ENCODE measurements at regions not wholly inside any gene's neighbourhood (a gene's known extent, or its start where the extent isn't known, plus 50 kb on each side); places are given as distances from the start of the nearest gene placed in this dataset.

DNA sequence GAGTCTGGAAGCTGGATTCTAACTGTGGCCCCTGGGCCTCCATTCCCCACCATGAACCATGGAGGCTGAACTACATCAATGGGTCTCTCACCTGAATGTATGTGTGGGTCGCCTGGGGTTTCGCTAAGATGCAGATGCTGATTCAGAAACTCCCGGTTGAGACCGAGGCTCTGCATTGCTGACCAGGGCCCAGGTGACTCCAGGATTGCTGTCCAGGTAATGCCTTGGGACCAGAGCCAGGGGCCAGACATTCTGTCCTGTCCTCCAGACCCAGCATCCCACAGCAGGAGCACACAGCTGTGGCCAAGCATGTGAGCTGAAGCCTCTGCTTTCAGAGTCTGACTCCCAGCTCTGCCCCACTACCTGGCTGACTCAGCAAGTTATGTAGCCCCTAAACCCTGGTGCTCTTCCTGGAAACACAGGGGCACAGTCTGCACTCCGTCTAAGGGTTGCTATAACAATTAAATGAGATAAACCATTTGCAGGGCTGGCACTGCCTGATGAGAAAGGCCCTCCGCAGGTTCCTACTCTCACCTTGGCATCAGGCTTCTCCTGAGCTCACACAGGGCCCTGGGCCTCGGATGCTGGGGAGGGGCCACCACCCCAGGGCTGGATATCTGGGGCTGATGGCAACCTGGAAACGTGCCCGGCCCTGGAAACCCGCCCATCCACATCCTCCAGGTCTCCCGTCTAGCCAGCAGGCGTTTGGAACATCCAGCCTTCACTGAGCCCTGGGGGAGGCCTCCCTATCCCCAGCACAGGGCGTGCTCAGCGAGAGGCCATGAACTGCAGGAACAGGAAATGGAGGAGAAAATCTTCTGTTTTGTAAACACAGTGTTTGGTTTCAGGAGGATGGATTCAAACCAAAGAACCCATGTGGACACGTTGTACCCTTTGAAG lies 175.7 kb downstream of the DLL1 start:
- DNase-seq (ENCODE audit: low read depth in 2 of 2) = no peak

- DNase-seq (ENCODE audit: low read depth in 2 of 2) = no peak
Observed at GRCh38 chr6:170114187-170114945, 176.5 kb downstream of the DLL1 start.

- no peak for DNase-seq (ENCODE audit: low read depth in 2 of 2)
Observed at GRCh38 chr6:170113141-170113540, 177.7 kb downstream of the DLL1 start.

DNA sequence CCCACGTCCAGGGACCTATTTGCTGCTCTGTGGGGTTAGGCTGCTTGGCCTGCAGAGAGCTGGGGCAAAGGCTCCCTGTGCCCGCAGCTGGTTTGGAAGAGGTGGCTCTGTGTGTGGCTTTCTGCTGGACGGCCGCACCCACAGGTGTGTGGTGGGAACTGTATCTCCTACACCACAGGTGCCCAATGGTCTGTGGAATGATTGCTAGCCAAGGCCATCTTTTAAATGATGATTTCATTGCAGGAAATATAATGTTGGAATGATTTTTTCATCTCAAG lies 178.4 kb downstream of the DLL1 start:
- no peak for DNase-seq (ENCODE audit: low read depth in 2 of 2)

DNA sequence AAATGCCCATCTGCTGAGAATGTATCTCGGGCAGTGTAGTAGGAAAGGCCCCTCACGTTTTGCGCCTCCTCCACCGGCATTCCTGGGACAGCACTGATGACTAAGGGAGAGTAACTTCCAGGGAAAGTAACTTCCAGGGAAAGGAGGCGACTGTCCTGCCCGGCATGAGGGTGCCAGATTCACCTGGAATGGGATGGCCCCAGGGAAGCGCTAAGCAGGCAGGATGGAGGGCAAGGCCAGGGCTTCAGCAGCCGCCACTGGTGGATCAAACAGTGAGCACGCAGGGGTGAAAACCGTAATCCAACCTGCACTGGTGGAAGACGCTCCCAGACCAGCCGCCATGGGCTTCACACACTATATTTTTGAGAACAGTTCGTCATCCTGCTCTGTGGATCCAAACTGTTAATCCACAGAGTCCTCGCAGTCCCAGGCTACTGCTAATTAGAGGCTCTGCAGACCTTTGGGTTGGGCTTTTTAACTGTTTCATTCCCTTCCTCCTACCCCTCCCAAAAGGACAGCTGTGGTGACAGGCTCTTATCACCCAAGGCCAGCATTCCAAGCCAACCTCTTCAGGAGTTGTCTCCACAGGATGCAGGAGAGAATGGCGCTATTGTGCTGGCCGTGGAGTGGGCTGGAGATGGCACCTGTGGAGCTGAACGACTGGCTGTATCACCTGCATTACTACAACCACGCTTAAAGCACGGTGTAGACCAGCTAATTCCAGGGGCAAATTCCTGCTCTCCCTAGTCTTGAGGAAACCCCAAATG lies 178.9 kb downstream of the DLL1 start:
- no peak for DNase-seq (ENCODE audit: low read depth in 2 of 2)

DNA sequence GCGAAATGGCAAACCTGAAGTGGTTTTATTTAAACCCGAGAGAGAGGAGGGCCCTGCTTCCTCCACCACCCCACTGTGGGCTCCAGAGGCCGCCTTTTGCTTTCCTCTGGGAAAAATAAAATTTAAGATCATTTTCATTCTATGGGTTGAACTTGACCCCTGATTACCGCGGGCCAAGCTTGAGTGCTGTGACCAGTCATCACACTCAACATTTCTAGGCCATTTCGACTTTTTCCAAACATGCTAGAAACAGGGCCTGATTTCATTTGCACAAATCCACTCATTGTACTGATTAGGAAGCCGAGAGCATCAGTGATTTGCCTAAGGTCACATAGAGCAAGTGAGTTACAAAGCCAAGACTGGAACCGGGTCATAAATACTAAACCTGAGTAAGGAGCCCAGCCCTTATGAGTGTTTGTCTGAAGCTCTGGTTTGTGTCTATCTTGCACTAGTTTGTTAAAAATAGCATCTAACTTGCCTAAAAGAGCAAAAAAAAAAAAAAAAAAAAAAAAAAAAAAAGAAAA lies 179.7 kb downstream of the DLL1 start:
- no peak for DNase-seq (ENCODE audit: low read depth in 2 of 2)

DNA sequence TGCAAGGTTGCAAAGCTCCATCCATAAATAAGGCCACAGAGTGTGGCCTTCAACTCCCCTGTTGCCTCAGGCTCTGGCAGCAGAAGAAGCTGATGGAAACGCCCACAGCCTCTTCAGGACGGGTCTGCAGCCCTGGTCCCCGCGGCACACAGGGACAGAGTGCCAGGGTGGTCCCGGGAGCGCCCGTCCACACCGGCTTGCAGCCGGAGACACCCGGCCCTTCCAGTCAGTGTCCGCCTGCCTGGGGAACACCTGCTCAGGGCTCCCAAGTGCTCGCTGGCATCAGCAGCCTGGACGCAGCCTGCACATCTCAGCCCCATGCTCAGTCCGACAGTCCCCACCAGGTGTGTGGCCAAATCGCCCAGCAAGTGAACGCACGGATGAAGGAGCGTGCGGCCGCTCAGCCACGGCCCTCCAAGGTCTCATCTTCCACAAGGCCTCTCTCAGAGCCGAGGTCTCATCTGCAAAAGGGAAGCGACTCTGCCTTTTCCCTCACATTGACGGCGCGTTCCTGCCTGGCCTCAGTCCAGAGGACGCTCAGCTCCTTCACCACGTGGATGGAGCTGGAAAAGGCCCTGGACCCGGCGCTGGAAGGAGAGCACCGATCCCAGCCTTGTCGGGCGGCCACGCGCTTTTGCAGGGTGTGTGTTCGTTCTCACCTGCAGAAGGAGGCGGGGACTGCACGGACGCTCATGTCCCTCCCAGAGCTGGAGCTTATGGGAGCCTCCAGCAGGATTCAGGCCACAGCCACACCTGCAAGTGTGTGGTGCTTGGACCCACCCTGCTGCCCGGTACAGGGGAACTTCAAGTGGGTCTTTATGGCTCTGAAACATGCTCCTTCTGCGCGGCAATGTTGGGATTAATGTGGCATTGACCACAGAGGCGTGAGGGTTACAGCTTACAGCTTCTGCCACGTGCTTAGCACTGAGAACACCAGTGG lies 180.4 kb downstream of the DLL1 start:
- DNase-seq (ENCODE audit: low read depth in 2 of 2) = no peak

DNA sequence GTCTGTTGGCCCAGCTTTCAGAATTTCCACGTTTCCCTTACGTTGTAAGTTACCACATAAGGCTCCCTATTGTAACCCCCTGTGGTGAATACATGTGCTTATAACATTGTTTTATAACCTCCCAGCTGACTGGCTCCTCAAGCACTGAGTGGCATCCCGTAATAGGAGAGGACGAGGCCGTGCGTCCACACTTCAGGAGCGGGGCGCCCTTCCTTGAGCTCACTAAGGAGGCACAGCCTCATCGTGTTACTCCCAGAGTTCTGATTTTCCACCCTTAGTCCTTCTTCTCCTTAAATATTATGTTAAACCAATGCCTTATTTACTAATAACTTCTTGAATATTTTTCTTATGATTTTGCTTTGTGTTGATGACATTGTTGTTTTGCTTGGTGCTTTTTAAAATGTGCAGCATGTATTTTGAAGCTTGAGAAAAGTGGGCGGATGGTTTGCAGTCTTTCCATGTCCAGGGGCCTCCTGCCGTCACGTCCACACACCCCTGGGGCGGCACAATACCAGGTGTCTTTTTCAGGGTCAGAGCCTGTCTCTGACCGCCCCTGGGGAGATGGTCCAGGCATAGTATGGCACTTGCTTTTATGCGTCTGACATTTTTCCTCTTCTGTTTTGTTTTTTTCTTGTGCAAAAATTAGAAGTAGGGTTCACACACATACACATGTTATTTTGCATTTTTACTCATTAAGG lies 181.8 kb downstream of the DLL1 start:
- no peak for DNase-seq (ENCODE audit: low read depth in 2 of 2)

- DNase-seq (ENCODE audit: low read depth in 2 of 2) = no peak
Observed at GRCh38 chr6:170108456-170108855, 182.4 kb downstream of the DLL1 start.

DNA sequence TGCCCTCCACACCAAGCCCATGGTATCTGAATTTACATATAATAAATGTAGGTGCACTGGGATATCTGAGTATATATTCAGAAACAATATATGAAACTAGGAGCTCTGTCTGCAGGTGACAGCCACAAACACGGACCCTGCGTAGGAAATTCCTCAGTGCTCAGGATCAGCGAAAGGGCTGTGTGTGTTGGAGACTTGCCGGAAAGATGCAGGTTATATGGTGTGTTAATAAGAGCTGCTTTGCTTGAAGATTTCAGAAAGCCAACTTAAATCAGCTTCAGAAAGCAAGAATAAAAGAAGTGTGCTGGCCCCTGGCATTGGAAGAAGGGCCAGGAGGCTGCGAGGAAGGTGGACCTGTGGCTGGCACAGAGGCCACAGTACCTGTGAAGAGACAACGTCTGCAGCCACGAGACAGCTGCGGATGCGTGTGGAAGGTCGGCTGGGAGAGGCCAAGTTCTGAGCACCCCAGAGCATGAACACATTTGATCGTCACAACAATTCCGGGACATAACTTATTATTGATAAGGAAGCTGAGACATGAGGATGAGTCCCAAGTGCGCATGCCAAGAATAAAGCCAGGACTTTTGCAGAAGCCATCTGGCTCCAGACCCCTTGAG lies 183.2 kb downstream of the DLL1 start:
- DNase-seq (ENCODE audit: low read depth in 2 of 2) = no peak

DNA sequence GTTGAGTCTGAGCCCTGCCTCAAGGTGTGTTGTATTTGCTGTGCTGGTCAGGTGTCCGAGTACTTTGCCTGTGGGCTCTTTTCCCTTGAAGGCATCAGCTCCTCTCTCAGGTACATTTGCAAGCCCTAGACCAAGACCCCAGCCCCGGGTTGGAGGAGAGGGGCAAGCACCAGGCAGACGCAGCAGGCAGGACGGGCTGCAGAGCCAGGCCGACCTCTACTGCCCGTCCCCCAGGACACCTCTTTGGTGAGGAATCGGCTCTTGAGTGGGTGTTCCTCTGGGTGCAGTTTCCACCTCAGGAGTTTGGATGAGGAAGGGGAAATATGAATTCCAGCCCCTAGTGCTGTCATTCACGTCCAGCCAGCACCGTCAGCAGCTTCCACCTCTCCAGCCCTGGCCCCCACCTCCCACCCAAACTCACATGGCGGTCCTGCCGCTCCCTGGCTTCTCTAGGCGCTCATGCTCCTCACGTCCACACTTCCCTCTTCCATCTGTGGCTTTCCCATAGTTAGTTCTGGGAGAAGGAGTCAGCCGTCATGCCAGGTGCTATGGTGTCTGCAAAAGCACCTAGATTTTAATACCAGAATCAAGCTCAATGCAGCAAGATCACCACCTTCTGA lies 183.9 kb downstream of the DLL1 start:
- DNase-seq (ENCODE audit: low read depth in 2 of 2) = no peak

DNA sequence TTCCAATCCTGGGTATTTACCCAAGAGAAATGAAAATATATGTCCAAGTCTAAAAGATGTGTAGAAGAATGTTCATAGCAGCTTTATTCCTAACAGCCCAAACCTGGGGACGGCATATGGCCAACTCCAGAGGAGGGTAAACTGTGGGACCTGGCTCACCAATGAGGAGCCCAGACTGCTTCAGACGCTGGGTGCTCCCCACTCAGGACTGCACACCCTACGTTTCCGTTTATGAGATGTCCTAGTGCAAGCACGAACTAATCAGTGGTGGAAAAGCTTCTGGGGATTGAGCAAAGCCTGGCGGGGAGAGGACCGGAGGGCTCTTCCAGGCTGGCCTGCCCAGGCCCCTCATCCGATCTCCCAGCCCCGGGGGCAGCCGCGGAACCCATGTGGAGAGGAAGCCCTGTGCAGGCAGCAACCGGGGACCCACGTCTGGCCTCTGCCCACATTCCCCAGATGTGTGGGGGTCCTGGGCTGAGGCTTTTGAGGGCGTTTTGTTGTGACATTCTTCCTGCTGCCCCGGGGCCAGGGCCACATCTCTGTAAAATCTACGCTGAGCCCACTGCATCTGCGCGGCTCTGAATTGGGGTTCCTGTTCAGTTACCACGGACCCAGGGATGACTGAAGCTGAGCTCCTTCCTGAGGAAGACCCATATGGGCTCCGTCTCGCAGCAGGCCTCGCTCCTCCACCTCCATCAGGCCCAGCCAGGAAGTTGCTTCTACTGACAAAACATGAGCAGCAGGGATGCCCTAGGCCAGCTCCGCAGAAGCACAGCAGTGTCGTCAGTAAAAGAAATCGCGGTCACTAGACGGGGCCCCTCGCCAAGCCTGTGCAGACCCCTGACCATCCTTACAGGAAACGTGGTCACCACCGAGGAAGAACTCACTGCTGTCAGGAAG lies 188.0 kb downstream of the DLL1 start:
- DNase-seq (ENCODE audit: low read depth in 2 of 2) = no peak

GRCh38 chr6:170102038-170102437 lies 188.8 kb downstream of the DLL1 start:
- no peak for DNase-seq (ENCODE audit: low read depth in 2 of 2)

- DNase-seq (ENCODE audit: low read depth in 2 of 2) = no peak
Observed at GRCh38 chr6:170101281-170102035, 189.4 kb downstream of the DLL1 start.

GRCh38 chr6:170100046-170100445 lies 190.8 kb downstream of the DLL1 start:
- no peak for DNase-seq (ENCODE audit: low read depth in 2 of 2)

DNA sequence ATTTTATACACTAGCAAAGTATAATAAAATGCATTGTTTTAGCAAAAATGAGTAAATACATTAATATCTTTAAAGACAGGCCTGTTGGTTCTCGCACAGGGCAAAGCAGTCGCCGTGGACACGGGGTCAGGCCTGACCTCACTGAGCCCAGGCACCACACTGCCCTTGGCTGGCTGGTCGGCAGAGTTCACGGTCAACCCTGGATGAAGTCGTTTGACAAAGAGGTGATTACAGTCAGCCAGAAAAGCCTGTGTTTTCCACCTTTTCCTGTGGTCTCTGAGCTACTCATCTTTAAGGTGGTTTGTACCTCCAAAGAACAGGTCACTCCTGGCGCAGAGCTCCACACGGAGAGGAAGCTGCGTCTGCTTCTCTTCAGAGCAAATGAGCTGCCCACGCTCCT lies 191.5 kb downstream of the DLL1 start:
- no peak for DNase-seq (ENCODE audit: low read depth in 2 of 2)

DNA sequence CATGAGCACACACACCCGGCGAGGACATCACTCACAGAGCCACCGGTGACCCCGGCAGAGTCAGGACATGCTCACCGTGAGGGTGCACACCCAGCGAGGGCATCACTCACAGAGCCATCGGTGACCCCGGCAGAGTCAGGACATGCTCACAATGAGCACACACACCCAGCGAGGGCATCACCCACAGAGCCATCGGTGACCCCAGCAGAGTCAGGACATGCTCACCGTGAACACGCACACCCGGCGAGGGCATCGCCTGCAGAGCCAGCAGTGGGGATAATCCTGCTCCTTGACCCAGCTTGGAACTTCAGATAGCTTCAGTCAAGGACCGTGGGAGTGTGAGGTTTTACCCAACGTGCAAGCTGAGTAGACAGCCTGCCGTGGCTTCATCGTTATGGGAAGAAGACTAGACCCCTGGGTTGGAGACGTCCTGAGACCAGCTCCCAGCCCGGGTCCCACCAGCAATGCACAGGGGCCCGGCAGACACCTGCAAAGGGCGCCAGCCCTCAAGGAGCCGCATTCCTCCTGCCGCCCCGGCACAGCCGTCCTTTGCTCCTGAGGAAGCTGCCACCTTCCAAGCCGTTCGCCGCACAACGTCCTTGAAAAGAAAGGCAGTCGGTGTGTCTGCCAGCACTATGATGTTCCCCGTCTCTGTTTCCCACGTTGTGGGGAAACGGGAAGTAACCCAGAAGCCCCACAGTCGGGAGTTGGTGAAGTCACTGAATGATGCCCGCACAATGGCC lies 192.3 kb downstream of the DLL1 start:
- no peak for DNase-seq (ENCODE audit: low read depth in 2 of 2)
